ENCODE measurements at regions not wholly inside any gene's neighbourhood (a gene's known extent, or its start where the extent isn't known, plus 50 kb on each side); places are given as distances from the start of the nearest gene placed in this dataset.

DNA sequence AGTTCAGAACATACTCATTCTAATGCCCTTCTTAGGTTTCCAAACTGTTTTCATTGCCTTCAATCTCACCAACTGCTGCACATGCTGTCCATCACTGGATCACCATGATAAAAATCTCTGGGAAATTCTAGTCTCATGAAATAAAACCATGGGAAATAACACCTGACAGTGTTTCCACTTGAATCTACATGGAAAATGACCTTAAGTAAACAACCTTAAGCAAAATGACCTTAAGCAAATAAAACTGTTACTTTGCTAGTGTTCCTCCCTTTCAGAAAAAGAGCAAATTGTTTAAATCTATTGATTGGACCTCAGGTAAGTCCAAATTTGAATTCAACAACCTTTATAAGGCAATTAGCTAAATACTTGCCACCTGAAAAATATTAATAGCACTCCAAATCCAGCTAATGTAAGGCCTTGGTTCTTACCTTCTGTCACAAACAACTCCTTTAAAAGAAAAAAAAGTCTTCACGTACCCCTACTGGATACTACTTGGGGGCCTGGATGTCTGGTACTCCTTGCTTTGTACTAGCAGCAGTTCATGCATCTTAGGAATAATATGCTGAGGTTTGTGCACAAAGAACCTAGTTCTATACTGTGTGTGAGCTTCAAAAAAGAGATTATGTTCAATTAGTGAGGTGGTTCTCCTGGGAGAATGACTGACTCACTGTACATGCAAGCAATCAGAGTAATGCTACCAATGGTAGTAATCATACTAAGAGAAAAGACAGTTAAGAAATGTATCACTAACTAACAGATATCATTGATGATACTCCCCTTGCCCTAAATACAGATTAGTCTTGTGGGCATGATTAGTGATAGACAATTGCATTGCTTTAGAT is 630.4 kb downstream of the PSAT1 start:
- H3K4me3 ChIP-seq (ENCODE audit: low read depth, low read length): no peak overlapping the region
- TF ChIP-seq CTCF (IDR thresholded peaks at IDR 0.05; ENCODE audit: insufficient read depth, low read depth, low read length): no peak
- no peak for DNase-seq (ENCODE audit: low read depth)

- H3K4me3 ChIP-seq (ENCODE audit: low read depth, low read length): no peak overlapping the region
- DNase-seq (ENCODE audit: low read depth): no peak
- no peak for TF ChIP-seq CTCF (IDR thresholded peaks at IDR 0.05; ENCODE audit: insufficient read depth, low read depth, low read length)
Observed at GRCh38 chr9:78928625-78929405, 631.9 kb downstream of the PSAT1 start.

DNA sequence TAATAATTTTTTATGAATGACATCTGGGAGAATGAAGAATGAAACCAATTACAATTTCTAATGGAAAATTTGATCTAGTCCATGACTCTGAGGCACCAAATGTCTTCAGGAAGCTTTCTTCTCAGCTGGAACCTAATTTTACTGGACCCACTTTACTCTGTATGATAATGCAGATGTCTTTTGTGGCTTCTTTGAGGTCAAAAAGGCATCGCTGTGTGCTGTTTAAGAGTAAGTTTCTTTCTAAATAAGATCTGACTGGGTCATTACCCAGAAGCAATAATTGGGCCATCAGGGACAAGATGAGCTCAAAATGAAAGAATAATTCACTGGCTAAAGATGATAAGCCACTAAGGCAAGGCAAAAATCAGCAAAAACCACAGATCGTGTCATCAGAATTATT is 633.4 kb downstream of the PSAT1 start:
- no peak for TF ChIP-seq CTCF (IDR thresholded peaks at IDR 0.05; ENCODE audit: insufficient read depth, low read depth, low read length)
- DNase-seq (ENCODE audit: low read depth): no peak
- H3K4me3 ChIP-seq (ENCODE audit: low read depth, low read length): no peak overlapping the region

DNA sequence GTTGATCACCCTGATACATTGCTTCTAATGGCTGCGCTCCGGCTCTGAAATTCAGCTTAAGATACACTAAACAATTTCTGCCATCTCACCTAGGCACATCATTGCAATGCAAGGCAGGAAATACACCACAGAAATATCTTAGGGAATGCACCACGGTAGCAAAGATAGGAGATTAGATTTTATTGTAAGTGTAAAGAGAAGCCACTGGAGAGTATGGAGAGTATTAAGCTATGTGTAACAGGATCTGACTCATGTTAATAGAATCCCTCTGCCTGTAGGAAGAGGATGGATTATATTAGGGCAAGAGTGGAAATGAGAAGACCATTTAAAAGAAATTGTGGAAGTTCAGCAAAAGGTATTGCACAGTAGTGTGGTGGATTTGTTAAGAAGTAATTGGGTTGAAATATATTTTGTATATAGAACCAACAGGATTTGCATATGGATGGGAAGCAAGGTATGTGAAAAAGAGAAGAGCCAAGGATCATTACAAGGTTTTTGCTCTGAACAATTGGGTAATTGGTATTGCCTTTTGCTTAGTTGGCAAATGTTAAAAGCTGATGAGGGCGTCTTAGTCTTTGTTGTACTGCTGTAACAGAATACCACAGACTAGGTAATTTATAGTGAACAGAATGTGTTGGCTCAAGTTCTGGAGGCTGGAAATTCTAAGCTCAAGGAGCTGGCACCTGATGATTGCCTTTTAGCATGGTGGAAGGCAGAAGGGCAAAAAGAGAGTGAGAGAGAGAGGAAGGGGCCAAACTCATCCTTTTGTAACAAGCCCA is 636.1 kb downstream of the PSAT1 start:
- DNase-seq (ENCODE audit: low read depth): peak; percentile 71
- TF ChIP-seq CTCF (IDR thresholded peaks at IDR 0.05; ENCODE audit: insufficient read depth, low read depth, low read length): no peak
- H3K4me3 ChIP-seq (ENCODE audit: low read depth, low read length): no peak overlapping the region

- no peak for TF ChIP-seq CTCF (IDR thresholded peaks at IDR 0.05; ENCODE audit: insufficient read depth, low read depth, low read length)
- DNase-seq (ENCODE audit: low read depth): no peak
- no peak overlapping the region for H3K4me3 ChIP-seq (ENCODE audit: low read depth, low read length)
Observed at GRCh38 chr9:78934880-78935279, 636.9 kb upstream of the TLE4 start.

GRCh38 chr9:78938821-78939220 is 632.9 kb upstream of the TLE4 start:
- no peak for DNase-seq (ENCODE audit: low read depth)
- no peak overlapping the region for H3K4me3 ChIP-seq (ENCODE audit: low read depth, low read length)
- no peak for TF ChIP-seq CTCF (IDR thresholded peaks at IDR 0.05; ENCODE audit: insufficient read depth, low read depth, low read length)

Data from fibroblast of villous mesenchyme (primary cell).